Hypothalamus (tissue), 51 donors: ENCODE measurements at regions not wholly inside any gene's neighbourhood (a gene's known extent, or its start where the extent isn't known, plus 50 kb on each side); places are given as distances from the start of the nearest gene placed in this dataset.
A peak's percentile ranks its signal among the peaks of the same experiment; 100 is the strongest.

Experiments
- DNase-seq, 51 donors: peaks; one replicate each; lab custom pipeline; 2025; lab: John Stamatoyannopoulos, UW

- no peak for DNase-seq
Observed at GRCh38 chr11:134577751-134578395, 165.8 kb upstream of the B3GAT1 start.

GRCh38 chr11:134576721-134577171, 164.7 kb upstream of the B3GAT1 start:
- DNase-seq: peak in 1 of 51 donors; percentile 6

DNA sequence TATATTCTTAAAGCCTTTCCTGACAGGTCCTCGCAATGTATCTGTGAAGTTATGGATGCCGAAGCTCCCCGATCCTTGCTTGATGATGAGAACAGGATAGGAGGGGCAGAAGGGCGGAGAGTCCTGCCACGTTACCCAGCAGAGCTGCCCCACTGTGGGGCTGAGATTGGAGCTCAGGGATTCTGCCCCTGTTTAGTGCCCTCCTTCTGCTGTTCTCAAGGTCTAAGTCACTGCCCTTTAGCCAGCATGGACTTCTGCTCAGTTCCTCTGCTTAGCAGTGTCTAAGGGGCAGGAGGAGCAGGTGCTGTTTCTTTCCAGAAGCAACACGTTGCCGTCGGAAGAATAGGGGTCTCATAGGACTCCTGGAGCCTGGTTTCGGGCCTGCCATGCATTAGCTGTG, 164.2 kb upstream of the B3GAT1 start:
- no peak for DNase-seq

- DNase-seq: no peak
Observed at GRCh38 chr11:134575504-134576230, 163.6 kb upstream of the B3GAT1 start.

GRCh38 chr11:134574947-134575346, 162.9 kb upstream of the B3GAT1 start:
- DNase-seq: no peak

DNA sequence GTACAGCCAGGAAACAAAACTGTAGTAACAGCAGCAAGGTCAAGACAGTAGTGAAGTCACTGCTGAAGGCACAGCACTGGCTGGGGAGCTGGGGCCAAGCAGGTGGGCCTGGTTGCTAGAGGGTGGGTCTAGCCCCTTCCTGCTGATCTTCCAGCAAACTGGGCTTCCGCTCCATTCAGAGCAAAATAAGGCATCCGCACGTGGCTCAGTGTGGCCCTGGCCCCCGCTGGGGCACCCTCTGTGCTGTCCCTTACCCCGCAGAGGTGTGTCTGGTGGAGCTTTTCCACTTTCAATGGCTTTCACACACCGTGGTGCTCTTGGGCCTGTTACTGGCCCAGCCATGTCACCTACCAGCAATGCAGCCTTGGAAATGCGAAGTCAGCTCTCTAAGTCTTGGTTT, 162.4 kb upstream of the B3GAT1 start:
- no peak for DNase-seq

DNA sequence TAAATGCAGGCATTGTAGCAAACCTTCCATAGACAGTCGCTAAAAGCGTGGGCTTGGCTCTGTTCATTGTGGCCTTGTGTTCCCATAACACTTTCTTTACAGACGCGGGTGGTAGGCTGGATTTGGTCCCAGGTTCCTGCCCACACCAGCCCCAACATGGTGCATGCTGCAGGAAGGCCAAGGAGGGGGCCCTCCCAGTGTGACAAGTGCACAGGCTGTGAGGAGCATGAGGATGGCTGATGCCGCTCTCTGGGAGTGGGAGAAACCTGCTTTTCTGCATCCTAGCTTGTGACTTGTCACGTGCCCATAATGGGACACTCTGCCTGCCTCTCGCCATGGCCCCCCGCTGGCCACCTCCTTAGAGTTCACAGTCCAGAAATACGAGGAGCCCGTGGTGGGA, 161.8 kb upstream of the B3GAT1 start:
- peak in 1 of 51 donors; percentile 54 for DNase-seq

DNA sequence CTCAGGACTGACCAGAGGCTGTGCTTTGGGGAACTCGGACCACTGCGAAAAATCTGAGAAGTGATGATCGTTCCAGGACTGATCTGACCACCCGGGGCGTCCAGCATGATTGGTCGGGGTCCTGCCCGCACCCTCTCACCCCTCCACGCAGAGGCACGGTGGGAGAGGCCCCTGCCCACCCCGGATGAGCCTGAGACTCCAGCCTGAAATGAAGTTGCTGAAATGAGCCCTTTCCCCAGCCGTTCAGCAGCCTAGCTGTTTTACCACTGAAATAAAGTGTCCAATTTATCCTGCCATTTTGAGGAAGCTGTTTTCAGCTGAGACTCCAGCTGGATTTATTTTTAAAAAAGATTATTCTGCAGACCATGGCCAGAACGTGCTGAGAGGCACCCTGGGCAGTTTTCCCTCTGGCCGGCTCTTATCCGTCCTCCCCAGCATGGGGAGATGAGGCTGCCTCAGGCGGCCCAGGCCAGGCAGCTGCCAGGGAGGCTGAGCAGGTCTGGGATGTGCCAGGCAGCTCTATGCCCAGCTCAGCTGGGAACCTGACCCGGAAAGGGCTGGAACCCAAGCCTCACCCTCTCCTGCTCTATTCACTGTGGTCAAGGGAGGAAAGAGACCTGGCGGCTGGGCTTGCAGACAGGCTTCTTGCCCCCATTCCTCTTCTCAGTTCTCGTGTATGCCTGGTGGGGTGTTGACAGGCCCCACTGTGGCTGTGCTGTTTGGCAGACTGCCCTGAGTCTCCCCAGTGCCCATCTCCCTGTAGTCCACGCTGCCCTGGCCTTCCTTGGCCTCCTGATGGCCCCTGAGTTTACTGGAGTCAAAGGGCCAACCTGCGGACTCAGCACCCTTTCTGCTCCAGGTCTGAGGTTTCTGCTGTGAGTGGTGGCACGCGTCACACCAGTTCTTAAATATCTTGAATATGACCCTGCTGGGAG, 161.0 kb upstream of the B3GAT1 start:
- DNase-seq: no peak

GRCh38 chr11:134571301-134571700, 159.3 kb upstream of the B3GAT1 start:
- no peak for DNase-seq

- no peak for DNase-seq
Observed at GRCh38 chr11:134569195-134569594, 157.2 kb upstream of the B3GAT1 start.

- DNase-seq: peak in 15 of 51 donors; percentile 16 to 63 (median 40)
Observed at GRCh38 chr11:134566311-134566710, 154.3 kb upstream of the B3GAT1 start.

- no peak for DNase-seq
Observed at GRCh38 chr11:134565343-134565891, 153.4 kb upstream of the B3GAT1 start.

DNA sequence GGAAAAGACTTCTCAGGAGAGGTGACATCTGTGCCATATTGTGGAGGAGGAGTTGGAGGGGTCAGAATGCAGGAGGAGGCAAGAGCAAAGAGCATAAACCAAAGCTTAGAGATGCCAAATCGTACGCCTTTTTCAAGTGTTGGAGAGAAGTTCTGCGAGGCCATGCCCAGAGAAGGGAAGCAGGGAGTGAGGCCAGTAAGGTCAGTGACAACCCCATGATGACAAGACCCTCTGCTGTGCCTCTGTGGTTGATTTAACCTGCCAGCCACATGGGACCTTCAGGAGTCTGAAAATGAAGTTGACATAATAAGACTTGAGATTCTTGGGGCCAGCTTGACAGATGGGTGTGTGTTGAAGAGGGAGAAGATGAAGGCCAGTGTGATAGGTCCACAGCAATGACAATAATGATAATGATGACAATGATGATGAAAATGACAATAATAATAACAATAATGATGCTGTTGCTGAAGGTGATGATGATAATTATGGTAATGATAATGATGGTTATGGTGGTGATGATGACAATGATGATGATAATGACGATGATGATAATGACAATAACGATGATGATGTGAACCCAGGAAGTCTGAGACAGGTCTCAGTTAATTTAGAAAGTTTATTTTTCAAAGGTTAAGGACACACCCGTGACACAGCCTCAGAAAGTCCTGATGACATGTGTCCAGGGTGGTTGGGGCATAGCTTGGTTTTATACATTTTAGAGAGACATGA, 152.6 kb upstream of the B3GAT1 start:
- no peak for DNase-seq

- no peak for DNase-seq
Observed at GRCh38 chr11:134562941-134563471, 151.0 kb upstream of the B3GAT1 start.

DNA sequence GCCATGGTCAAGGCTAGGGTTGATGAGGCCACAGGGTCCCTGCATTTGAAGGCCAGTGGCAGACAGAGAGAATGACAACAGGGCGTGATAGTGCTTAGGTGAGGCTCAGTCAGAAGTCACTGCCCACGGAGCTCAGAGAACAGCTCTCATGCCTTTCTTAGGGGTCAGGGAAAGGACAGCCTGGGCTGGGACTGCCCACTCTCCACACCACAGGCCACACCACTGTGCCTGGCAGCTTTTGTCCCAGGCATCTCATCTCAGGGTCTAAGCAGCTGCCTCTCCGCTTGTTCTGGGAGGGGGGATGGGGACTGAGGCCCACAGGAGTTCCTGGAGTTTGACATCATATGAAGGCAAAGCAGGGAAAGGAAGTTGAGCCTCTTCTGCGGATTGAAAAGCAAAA, 150.2 kb upstream of the B3GAT1 start:
- no peak for DNase-seq

DNA sequence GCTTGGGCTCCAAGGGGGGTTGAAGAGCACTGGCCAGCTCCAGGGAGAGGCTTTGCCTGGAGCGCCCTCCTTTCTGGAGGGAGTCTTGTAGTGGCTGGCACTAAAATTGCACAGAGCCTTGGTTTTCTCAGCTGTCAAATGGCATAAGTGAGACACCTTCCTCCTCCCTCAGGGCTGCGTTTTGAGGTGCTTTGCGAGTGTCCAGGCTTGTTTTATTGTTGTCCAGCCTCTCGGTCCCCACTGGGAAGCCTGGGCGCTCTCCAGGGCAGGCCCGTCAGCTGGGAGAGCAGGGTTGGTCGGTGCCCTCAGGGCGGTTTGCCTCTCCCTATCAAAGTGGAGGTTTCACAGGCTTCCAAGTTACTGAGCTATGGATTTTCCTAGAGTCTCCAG, 149.3 kb upstream of the B3GAT1 start:
- DNase-seq: no peak

DNA sequence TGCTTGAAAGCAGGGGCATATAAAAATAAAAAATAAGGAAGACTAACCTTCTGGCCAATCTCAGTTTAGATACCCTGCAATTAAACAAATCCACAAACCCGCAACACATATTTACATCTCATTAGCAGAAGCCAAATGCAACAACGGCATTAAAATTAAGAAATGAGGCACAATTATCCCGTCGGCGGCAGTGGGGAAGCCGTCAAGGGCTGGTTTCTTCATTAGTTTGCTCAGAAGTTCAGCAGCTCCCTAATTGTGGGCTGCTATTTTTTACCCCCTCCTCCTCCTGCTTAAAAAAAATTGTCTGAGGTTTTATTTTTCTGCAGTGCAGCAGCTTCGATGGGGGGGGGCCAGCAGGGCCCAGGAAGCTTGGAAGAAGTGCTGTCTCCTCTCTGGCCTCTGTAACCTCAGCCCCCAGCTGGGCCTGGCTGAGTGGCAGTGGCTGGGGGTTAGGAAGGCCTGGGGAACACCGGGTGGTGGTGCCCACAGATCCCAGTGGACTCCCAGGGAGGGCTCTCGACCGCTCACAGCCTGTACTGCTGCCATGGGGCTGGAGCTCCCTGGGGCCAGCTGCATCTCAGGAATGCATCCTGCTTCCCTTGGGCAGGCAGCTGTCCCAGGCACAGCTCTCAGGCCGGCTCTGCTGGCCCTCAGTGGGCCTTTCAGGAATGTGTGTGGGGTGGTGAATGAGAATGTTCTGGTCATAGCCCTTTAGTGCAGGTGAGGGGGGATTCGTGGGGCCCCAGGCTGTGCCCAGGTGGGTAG, 148.7 kb upstream of the B3GAT1 start:
- no peak for DNase-seq

DNA sequence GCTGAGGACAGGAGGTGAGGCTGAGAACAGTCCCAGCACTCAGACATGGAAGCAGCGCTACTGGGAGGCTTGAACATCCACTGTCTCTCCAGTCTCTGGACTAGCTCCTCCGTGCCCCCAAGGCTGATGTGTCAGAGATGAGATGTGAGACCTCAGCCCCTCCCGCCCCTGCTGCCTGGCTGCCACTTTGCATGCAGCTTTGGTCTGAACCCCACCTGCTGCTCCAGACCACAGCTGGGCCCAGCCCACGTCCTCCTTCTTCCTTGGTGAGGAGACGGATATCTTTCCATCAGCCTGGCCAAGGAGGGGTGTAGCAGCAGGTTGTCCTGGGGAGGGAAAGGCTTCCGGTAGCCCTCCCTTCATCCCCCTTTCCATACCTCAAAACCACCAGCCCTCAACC, 148.0 kb upstream of the B3GAT1 start:
- no peak for DNase-seq

DNA sequence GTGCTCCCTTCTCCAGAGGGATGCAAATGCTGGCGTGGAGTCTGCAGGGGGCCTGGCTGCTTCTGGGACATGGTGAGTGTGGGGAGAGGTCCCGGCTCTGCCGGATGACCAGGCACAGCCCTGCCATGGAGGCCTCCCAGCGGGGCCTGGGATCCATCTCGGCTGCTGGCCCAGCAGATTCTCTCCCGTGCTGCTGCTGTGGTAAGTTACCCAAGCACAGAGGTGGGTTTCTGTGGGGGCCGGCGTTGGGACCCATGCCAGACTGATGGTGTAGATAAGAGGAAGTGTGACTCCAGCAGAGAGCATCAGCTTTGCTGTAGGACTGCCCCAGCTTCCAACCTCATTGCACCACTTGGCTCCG, 147.5 kb upstream of the B3GAT1 start:
- DNase-seq: no peak
